ENCODE measurements at regions not wholly inside any gene's neighbourhood (a gene's known extent, or its start where the extent isn't known, plus 50 kb on each side); places are given as distances from the start of the nearest gene placed in this dataset.
"Not testable (repeated sequence)": the region's sequence is repeated elsewhere in the genome, so short reads cannot be mapped to it uniquely, and the experiment has no call there.

- intact Hi-C loops (cut with DNase I); DNase-seq: not testable (repeated sequence)
Measured at GRCh38 chrX:119296973-119297372, 60.9 kb downstream of the PGRMC1 start.

DNA sequence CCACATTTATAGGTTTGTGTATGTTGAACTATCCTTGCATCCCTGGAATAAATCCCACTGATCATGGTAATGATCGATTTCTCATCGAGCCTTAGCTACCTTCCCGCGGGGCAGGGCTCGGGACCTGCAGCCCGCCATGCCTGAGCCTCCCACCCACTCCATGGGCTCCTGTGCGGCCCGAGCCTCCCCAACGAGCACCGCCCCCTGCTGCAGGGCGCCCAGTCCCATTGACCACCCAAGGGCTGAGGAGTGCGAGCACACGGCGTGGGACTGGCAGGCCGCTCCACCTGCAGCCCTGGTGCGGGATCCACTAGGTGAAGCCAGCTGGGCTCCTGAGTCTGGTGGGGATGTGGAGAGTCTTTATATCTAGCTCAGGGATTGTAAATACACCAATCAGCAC is 63.7 kb downstream of the PGRMC1 start:
- DNase-seq; intact Hi-C loops (cut with DNase I): not testable (repeated sequence)

DNA sequence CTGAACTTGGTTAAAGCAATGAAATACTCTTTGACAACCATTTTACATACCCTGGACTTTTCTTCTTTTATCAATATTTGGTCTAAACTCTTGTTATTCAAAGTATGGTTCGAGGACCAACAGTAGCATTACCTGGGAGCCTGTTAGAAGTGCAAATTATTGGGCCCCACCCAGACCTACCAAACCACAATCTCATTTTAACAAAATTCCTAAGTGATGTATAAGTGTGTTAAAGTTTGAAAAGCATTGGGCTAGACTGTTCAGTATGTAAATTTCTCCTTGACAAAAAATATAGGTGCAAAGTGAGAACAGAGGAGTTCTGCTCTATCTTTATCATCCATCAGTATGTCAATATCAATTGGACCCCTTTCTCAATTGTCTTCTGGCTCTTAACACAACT is 67.1 kb downstream of the PGRMC1 start:
- DNase-seq, result no peak
- intact Hi-C loops (cut with DNase I), result no loop called here

GRCh38 chrX:119325456-119325855 is 73.7 kb upstream of the SLC25A43 start:
- intact Hi-C loops (cut with DNase I), result no loop called here
- DNase-seq, result no peak

- DNase-seq; intact Hi-C loops (cut with DNase I): not testable (repeated sequence)
Measured at GRCh38 chrX:119331873-119332272, 67.3 kb upstream of the SLC25A43 start.

GRCh38 chrX:119332855-119333720 is 66.0 kb upstream of the SLC25A43 start:
- DNase-seq; intact Hi-C loops (cut with DNase I): not testable (repeated sequence)

DNA sequence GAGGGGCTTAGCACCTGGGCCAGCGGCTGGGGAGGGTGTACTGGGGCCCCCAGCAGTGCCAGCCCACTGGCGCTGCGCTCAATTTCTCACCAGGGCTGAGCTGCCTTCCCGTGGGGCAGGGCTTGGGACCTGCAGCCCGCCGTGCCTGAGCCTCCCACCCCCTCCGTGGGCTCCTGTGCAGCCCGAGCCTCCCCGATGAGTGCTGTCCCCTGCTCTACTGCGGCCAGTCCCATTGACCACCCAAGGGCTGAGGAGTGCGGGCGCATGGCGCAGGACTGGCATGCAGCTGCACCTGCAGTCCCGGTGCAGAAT is 65.5 kb upstream of the SLC25A43 start:
- DNase-seq; intact Hi-C loops (cut with DNase I): not testable (repeated sequence)

GRCh38 chrX:119334468-119335050 is 64.6 kb upstream of the SLC25A43 start:
- DNase-seq; intact Hi-C loops (cut with DNase I): not testable (repeated sequence)

GRCh38 chrX:119337201-119337600 is 61.9 kb upstream of the SLC25A43 start:
- intact Hi-C loops (cut with DNase I), result no loop called here
- no peak for DNase-seq

GRCh38 chrX:119340606-119341205 is 58.4 kb upstream of the SLC25A43 start:
- intact Hi-C loops (cut with DNase I), result no loop called here
- peak in 26 of 42 donors; percentile 4 to 58 (median 26) for DNase-seq

DNA sequence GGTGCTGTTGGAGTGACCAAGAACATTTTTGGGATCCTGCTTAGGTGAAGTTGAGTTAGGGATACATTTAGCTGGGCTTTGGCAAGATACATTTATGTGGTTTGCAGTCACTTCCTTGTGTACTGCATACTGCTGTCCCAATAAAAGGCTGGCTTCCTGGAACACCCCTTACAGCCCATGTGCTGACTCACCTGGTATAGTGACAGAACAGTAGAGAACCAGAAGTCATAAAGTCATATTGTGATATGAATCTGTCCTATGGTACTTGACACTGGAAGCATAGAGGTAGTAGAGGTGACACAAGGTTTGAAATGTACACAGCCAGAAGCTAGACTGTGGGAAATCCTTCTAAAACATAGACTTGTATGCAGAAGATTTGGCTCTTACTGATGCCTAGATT is 55.3 kb upstream of the SLC25A43 start:
- intact Hi-C loops (cut with DNase I), result no loop called here
- DNase-seq, result no peak
